CD4-positive, alpha-beta T cell treated with Interleukin-4 for 1 hour (primary cell): ENCODE measurements at regions not wholly inside any gene's neighbourhood (a gene's known extent, or its start where the extent isn't known, plus 50 kb on each side); places are given as distances from the start of the nearest gene placed in this dataset.

ENCODE experiments used
- DNase-seq, 2 donors: peaks; one replicate each; pipeline ENCODE4 v3.0.0-alpha.2; 2020 to 2022

- no peak for DNase-seq
Observed at GRCh38 chr10:3537518-3537917, 247.5 kb downstream of the KLF6 start.

DNA sequence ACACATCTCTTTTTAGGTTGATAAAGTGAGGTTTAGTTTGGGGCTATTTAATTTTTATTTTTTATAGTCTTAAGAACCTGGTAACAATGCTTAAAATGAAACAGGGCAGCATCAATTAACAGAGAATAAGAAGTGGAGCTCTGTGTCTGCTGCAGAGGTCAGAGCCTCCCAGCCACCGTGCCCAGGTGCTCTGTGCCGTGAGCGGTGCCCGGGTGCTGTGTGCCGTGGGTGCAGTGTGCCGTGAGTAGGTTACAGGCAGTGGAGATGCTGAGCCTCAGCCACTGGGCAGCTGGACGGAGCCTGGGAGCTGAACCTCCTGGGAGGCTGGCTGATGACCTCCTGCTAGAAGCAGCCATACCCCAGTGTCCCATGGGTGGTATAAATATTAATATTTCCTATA is 250.0 kb downstream of the KLF6 start:
- DNase-seq, result no peak

DNA sequence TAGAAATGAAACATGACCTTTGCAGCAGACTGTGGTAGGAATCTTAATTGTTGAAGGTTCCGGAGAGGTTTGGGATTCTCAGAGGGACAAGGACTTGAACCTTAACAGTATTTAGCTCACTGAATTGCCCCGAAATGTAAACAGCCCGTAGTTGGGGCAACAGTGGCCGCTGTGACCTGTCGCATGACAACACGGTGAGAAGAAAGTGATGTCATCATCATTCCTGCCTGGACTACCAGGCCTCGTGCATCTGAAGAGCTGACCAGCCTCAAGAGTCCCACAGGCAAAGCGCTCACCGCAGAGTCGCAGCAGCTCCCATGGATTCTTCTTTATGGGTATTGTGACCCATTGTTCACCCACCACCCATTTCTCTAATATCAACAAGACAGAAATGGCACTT is 250.6 kb downstream of the KLF6 start:
- no peak for DNase-seq

DNA sequence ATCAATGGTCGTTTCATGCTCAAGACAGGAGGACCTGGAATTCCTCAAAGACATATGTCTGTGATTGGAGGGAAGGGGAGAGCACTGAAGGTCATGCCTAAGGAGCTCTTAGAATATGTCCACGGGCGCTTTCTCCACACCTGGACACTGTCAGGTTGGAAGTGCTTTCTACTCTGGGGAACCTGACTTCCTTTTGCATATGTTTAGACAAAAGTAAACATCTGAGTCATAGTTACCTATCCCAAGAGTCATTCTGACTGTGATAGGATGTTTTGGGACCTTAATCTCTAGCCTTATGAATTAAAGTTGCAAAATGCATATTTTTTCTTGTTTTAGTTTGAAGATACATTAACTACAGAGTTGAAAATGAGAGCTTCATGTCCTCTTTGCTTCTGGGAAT is 251.7 kb downstream of the KLF6 start:
- DNase-seq, result no peak

DNA sequence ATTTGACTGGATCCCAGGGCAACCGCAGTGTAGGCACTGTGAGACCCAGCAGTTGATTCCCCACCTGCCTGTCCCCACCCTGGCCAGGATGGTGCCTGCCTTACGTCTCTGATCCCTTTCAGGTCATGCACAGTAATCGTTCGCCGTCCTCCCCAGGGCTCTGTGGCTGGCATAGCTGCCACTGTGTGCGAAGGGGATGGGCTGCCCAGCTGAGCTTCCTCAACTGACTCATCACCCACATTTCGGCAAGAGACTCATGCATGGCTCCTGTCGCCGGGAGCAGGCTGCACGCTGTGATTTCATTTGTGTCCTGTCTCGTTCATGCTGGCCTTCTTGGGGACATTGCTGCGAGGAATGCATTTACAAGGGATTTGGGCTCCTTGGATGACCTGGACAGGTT is 252.4 kb downstream of the KLF6 start:
- DNase-seq, result no peak

DNA sequence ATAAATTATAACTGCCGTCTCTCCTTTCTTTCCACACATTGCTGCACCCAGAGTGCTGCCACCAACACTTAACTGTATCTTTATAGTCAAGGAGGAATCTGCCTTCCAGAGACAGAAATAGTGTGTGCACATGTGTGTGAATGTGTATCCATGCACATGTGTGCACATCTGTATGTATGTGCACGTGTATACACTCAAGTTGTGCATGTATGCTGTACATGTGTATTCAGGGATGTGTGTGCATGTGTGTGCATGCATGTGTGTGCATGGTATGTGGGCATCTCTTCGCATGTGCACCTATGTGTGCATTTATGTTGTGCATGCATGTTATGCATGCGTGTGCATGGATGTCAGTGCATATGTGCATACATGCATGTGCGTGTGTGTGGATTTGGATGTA is 253.3 kb downstream of the KLF6 start:
- no peak for DNase-seq

DNA sequence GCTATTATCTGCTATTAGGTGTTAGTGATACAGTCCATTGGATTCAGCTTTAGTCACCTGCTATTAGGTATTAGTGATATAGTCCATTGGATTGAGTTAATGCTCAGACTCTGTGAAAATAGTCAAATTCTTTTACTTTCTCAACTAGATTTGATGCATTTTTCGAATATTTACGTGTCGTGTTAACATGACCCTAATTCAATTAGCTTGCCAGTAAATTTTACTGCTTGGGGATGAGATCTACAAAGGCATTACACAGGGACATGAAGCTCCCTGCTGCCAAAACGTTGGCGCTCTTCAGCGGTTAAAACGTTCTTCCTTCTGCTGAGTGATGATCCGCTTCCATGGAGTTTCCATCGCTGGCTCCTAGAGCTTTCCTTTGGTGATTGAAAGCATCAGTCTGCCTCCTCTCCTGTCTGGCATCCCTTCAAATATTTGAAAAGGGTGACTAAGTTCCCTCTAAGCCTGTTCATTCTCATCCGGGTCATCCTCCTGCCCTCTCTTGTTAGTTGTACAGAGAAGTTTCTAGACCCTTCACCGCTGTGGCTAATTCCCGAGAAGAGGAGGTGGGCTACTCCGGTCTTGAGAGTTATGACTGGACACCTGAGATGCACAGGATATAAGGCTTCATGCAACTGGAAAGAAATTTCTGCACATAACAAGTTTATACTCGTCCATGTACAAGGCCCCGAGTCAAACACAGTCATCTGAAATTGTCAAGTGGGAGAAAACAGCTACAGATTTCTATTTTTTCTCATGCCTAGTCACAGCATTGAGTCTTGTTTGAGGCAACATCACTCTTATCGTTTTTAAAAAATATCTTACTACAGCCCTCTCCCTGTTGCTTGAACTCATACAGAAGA is 254.0 kb downstream of the KLF6 start:
- no peak for DNase-seq

DNA sequence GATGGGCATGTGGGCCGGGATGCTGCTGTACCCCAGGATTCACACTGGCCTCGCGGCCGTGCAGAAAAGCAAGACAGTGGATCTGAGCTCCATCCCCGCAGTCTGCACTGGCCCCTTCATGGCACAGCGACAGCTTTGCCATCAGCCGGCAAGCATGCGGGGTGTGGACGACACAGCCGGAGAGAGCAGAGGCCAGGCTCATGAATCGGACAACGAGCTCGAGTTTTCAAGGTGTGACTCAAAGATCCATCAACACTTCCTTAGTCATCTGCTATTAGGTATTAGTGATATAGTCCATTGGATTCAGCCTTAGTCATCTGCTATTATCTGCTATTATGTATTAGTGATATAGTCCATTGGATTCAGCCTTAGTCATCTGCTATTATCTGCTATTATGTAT is 254.7 kb downstream of the KLF6 start:
- DNase-seq, result no peak

GRCh38 chr10:3529691-3530090 is 255.3 kb downstream of the KLF6 start:
- no peak for DNase-seq

DNA sequence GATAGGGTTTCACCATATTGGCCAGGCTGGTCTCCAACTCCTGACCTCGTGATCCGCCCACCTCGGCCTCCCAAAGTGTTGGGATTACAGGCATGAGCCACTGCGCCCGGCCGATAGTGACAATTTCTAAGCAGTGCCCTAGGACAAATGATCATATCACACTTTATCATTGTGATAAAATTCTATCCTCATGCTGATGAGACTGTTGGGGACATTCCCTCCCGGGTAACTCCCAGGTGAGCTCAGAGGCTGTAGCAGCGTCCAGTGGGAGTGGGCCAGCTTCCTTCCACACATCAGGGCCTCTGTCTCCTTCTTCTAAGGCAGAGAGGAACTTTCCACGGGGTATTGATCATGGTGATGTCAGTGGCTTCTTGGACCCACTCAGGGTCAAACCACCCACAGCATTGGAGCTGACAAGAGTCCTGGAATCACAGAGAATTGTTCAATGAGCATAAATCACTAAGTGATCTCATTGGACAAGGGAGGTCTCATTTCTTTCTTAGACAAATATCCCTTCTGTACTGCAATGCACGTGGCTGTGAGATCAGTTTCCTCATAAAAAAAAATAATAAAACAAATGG is 256.1 kb downstream of the KLF6 start:
- DNase-seq, result no peak

DNA sequence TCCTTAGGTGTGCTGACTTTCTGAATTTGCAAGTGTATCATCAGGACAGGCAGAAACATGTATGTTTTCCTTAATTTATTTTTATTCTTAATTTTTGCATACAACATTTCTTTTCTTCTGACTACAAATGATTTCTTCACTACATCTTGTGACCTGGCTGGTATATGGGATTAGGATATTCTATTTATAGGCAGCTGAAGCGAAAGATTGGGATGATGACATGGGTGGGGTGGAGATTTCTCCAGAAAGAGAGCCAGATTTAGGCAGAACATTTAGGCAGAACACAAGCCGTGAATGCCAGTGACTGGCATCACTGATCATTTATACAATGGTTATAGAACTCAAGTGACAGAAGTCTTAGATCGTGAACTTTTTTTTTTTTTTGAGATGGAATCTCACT is 256.7 kb downstream of the KLF6 start:
- no peak for DNase-seq

DNA sequence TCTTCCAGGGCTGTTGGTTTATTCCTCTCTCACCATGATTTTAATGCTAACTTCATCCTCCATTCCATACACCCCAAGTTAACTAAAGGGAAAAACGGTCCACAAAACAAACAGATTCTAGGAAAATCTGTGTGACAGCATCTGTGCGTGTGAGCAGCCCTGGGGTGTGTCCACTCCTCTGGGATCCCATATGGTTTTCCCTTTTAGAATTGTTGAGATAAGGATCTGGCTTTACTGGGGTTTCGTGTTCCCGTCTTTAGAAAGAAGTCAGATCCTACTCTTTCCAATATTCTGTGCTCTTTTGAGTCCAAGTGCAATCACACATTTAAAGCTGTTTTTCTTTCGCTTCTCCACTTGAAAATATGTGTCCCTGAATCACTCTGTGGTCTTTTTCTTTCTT is 257.1 kb downstream of the KLF6 start:
- DNase-seq, result no peak

DNA sequence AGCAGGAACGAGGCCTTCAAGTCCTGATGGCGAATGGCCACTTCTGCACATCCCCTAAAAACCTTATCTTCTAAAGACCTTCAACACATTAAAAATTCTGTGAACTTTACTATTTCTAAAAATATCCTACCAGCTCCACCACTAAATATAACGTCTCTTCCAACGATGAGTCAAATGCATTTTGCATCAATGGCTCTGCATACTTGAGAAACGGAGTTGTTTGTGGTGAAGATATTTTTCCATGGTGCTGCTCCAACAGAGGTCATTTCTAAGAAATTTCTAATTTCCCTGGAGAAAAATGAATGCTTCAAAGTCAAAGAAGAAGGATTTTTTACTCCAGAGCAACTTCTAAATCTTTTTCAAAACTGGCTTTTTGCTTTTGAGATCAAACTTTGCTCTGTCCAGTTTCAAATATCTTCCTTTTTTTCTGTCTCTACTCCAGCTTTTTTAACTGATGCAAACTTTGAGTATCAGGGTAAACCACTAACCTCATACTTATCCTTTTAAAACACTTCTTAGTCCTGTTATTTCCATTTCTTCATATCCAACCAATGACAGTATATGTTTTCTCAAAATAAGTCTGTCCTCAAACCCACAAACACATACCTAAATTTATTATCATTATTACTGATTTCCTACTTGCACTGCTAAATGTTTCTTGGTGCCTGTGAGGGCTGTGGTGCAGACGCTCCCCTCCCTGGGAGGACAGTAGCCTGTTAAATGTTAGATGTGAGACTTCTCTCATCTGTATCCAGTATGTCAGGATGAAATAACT is 258.1 kb downstream of the KLF6 start:
- no peak for DNase-seq

- no peak for DNase-seq
Observed at GRCh38 chr10:3525832-3526449, 259.1 kb downstream of the KLF6 start.

DNA sequence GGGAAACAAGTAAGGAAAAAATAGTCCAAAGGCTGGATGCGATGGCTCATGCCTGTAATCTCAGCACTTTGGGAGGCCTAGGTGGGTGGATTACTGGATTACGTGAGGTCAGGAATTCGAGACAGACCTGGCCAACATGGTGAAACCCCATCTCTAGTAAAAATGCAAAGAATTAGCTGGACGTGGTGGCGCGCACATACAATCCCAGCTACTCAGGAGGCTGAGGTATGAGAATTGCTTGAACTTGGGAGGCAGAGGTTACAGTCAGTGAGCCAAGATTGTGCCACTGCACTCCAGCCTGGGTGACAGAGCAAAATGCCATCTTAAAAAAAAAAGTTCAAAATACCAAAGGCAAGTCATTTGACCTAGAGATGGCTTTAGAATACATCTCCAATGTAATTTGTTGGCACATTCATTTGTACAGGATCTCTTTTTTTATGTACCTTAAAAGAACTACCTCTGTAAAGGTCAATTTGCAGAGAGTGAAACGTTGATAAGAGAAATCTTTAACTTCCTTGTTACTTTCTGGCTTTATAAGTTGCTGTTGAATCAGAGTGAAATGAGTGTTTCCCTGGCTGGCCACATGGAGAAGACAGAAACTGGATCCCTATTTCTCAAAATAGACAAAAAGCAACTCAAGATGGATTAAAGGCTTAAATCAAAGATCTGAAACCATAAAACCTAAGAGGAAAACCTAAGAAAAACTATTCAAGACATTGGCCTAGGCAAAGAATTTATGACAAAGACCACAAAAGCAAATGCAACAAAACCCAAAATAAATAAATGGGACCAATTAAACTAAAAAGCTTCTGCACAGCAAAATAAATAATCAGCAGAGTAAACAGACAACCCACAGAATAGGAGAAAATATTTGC is 260.7 kb downstream of the KLF6 start:
- DNase-seq, result no peak

DNA sequence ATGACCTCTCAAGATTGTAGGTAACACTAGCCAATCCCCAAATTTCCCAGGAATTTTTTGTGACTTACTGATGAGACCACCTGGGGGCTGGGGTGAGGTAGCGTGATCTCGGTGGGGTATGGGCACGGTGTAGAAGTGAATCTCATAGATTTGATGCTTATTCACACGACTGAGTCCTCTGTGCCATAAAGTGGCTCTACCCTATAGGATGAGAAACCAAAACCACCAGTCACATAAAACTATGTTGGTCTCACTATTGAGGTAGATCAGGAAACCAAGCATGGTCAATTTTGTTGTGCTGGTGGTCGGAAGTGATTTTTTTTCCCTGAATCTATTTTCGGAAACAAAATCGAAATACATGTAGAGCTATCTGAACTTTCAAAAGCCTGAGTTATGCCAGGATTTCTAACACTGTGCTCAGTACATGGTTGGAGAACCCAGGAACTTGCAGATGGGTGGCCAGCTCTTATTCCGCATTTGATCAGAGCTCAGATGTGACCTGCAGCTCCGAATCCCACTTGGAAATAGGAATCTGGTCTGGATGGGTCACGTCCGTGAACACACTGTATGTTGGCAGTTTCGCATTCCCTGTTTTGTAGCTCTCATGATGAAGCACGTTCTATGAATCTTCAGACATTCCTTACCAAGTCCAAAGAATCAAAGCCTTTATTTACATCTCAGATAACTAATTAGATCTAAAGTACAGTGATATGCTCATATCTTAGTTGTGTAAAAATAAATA is 261.5 kb downstream of the KLF6 start:
- DNase-seq, result no peak

GRCh38 chr10:3516923-3517255 is 268.1 kb downstream of the KLF6 start:
- no peak for DNase-seq

GRCh38 chr10:3516234-3516922 is 268.6 kb downstream of the KLF6 start:
- DNase-seq, result no peak

DNA sequence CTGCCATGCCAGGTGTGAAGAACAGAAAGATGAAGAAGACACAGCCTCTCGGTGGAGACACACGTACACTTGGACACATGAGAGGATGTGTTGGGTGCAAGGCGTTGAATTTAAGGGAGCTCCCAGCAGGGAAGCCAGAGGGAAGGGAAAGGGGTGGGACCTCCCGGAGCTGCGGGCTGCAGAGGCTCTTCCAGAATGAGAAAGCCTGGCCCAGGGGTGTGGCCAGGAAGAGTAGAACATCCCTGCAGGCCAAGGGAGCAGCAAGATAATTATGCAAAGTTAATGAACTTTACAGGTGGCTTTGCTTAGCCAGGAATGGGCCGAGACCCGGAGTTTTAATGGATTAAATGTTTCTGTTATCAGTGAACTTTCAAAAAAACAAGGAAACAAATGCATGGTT is 270.3 kb downstream of the KLF6 start:
- no peak for DNase-seq

GRCh38 chr10:3512263-3512662 is 272.7 kb downstream of the KLF6 start:
- no peak for DNase-seq

DNA sequence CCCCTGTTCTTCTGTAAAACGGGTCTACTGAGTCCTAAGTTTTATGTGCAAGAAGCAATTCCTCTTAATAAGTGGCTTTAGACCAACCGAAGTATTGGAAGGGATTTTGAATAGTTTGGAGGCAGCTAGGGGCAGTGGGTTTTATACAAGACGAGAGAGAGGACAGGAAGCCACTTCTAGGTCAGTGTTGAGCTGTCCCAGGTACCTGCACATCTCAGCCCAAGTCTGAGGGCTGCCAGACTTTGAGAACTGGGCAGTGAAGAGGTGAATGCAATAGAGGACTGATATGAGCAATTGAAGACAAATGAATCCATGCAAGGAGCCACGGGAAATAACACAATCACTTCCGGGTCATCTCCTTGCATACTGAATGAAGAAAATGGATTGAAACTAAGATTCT is 273.5 kb downstream of the KLF6 start:
- DNase-seq, result no peak
